ENCODE measurements at regions not wholly inside any gene's neighbourhood (a gene's known extent, or its start where the extent isn't known, plus 50 kb on each side); places are given as distances from the start of the nearest gene placed in this dataset.

GRCh38 chr1:213492161-213493041 is 441.4 kb downstream of the RPS6KC1 start:
- DNase-seq (no peak), ATAC-seq (ENCODE audit: low read depth) (no peak)
- Mint-ChIP-seq H3K4me3 (no peak overlapping the region), H3K27ac (no peak overlapping the region), H3K27me3 (peaks cover 13% of the 10 kb centered on the region), H3K9me3 (ENCODE audit: insufficient read depth) (no peaks in the 10 kb centered on the region), H3K4me1 (no peaks in the 10 kb centered on the region)
- POLR2A ChIA-PET, result no interaction called here
- H3K9me3 ChIP-seq (ENCODE audit: control extremely low read depth in 1 of 3, control insufficient read depth in 2 of 3, insufficient read depth in 1 of 3, low read length in 2 of 3), result no peaks in the 10 kb centered on the region
- no peaks in the 10 kb centered on the region for H3K36me3 ChIP-seq (replicated peaks in 1 of 2; ENCODE audit: control extremely low read depth in 1 of 2, control insufficient read depth in 1 of 2, extremely low read depth in 1 of 2, insufficient read depth in 2 of 2, low read length in 1 of 2)
- 92% methylated on average over 13 of the region's 21 CpGs for WGBS (ENCODE audit: insufficient coverage)
- no peaks in the 10 kb centered on the region for H3K27me3 ChIP-seq (replicated peaks in 1 of 4; ENCODE audit: control extremely low read depth in 1 of 4, control insufficient read depth in 3 of 4, insufficient read depth in 4 of 4, low read length in 3 of 4)
- TF ChIP-seq CTCF (IDR thresholded peaks at IDR 0.05) (no peak), EZH2 (IDR thresholded peaks at IDR 0.05; ENCODE audit: borderline replicate concordance, insufficient read depth, low read depth, low read length, poor library complexity, severe bottlenecking) (no peak)
- H3K27ac ChIP-seq (ENCODE audit: low read length in 2 of 2), result no peak overlapping the region
- no peaks in the 10 kb centered on the region for H3K4me1 ChIP-seq (ENCODE audit: control insufficient read depth in 2 of 2, insufficient read depth in 2 of 2, low read length in 2 of 2)
- H3K79me2 ChIP-seq (ENCODE audit: control insufficient read depth, insufficient read depth, low read length), result no peaks in the 10 kb centered on the region
- H3K9ac ChIP-seq (ENCODE audit: low read length), result no peak overlapping the region
- H4K20me1 ChIP-seq (ENCODE audit: control insufficient read depth, insufficient read depth, low read length, poor library complexity, severe bottlenecking), result no peaks in the 10 kb centered on the region
- CTCF ChIA-PET, result no interaction called here
- intact Hi-C loops (cut with micrococcal nuclease), result no loop called here
- no peak overlapping the region for H3K4me3 ChIP-seq (ENCODE audit: control extremely low read depth in 1 of 5, extremely low read depth in 1 of 5, insufficient read depth in 1 of 5, low read depth in 2 of 5, low read length in 4 of 5)
- no peak overlapping the region for H3K4me2 ChIP-seq (replicated peaks; ENCODE audit: low read depth, low read length, poor library complexity, severe bottlenecking)
- no peak overlapping the region for H2AFZ ChIP-seq (ENCODE audit: insufficient read depth, low read depth, low read length, poor library complexity, severe bottlenecking)

- Histone ChIP-seq H4K20me1 (ENCODE audit: control insufficient read depth, insufficient read depth, low read length, poor library complexity, severe bottlenecking) (no peaks in the 10 kb centered on the region), H3K27ac (ENCODE audit: low read length in 2 of 2) (no peak overlapping the region), H3K36me3 (replicated peaks in 1 of 2; ENCODE audit: control extremely low read depth in 1 of 2, control insufficient read depth in 1 of 2, extremely low read depth in 1 of 2, insufficient read depth in 2 of 2, low read length in 1 of 2) (no peaks in the 10 kb centered on the region), H2AFZ (ENCODE audit: insufficient read depth, low read depth, low read length, poor library complexity, severe bottlenecking) (no peak overlapping the region), H3K4me2 (replicated peaks; ENCODE audit: low read depth, low read length, poor library complexity, severe bottlenecking) (no peak overlapping the region), H3K9me3 (ENCODE audit: control extremely low read depth in 1 of 3, control insufficient read depth in 2 of 3, insufficient read depth in 1 of 3, low read length in 2 of 3) (no peaks in the 10 kb centered on the region), H3K79me2 (ENCODE audit: control insufficient read depth, insufficient read depth, low read length) (no peaks in the 10 kb centered on the region), H3K4me1 (ENCODE audit: control insufficient read depth in 2 of 2, insufficient read depth in 2 of 2, low read length in 2 of 2) (no peaks in the 10 kb centered on the region), H3K27me3 (replicated peaks in 1 of 4; ENCODE audit: control extremely low read depth in 1 of 4, control insufficient read depth in 3 of 4, insufficient read depth in 4 of 4, low read length in 3 of 4) (no peaks in the 10 kb centered on the region), H3K4me3 (ENCODE audit: control extremely low read depth in 1 of 5, extremely low read depth in 1 of 5, insufficient read depth in 1 of 5, low read depth in 2 of 5, low read length in 4 of 5) (no peak overlapping the region), H3K9ac (ENCODE audit: low read length) (no peak overlapping the region)
- no peak for DNase-seq
- no peaks in the 10 kb centered on the region for H3K9me3 Mint-ChIP-seq (ENCODE audit: insufficient read depth)
- ChIA-PET POLR2A (no interaction called here), CTCF (no interaction called here)
- peaks cover 4% of the 10 kb centered on the region for H3K27me3 Mint-ChIP-seq
- ATAC-seq (ENCODE audit: low read depth), result no peak
- H3K4me1 Mint-ChIP-seq, result no peaks in the 10 kb centered on the region
- no peak overlapping the region for H3K27ac Mint-ChIP-seq
- intact Hi-C loops (cut with micrococcal nuclease), result no loop called here
- TF ChIP-seq CTCF (IDR thresholded peaks at IDR 0.05) (no peak), EZH2 (IDR thresholded peaks at IDR 0.05; ENCODE audit: borderline replicate concordance, insufficient read depth, low read depth, low read length, poor library complexity, severe bottlenecking) (no peak)
- WGBS (ENCODE audit: insufficient coverage), result 100% methylated on average over 3 of the region's 4 CpGs
- H3K4me3 Mint-ChIP-seq, result no peak overlapping the region
Measured at GRCh38 chr1:213499444-213499843, 448.4 kb downstream of the RPS6KC1 start.

Data from B cell (primary cell).